ENCODE measurements at regions not wholly inside any gene's neighbourhood (a gene's known extent, or its start where the extent isn't known, plus 50 kb on each side); places are given as distances from the start of the nearest gene placed in this dataset.

DNA sequence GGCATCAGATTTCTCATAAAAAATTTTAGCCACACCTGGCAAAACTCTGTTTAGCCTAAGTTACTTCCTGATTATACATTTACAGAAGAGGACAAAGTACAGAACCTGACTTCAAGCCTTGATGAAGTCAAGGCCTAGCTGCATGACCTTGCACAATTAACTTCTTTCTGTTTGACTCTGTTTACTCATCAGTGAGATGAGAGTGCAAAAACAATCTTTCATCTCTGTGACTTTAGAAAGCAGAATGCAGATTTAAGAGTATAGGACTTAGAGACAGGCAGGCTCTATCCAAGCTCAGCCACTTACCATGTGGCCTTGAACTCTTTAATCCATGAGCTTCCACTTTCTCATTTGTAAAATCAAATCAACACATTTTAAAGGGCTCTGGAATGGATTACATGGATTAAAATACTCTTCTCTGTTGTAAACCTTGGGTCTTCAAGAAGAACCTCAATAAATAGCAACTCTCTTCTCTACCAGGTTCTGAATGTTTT is 1178.9 kb downstream of the FLRT2 start:
- TF ChIP-seq, protein P1, sequence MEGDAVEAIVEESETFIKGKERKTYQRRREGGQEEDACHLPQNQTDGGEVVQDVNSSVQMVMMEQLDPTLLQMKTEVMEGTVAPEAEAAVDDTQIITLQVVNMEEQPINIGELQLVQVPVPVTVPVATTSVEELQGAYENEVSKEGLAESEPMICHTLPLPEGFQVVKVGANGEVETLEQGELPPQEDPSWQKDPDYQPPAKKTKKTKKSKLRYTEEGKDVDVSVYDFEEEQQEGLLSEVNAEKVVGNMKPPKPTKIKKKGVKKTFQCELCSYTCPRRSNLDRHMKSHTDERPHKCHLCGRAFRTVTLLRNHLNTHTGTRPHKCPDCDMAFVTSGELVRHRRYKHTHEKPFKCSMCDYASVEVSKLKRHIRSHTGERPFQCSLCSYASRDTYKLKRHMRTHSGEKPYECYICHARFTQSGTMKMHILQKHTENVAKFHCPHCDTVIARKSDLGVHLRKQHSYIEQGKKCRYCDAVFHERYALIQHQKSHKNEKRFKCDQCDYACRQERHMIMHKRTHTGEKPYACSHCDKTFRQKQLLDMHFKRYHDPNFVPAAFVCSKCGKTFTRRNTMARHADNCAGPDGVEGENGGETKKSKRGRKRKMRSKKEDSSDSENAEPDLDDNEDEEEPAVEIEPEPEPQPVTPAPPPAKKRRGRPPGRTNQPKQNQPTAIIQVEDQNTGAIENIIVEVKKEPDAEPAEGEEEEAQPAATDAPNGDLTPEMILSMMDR (IDR thresholded peaks at IDR 0.05; ENCODE audit: low read depth, low read length, poor library complexity, severe bottlenecking): no peak
- TF ChIP-seq EZH2phosphoT487 (IDR thresholded peaks at IDR 0.05; ENCODE audit: borderline replicate concordance, low read length): no peak
